ENCODE measurements at regions not wholly inside any gene's neighbourhood (a gene's known extent, or its start where the extent isn't known, plus 50 kb on each side); places are given as distances from the start of the nearest gene placed in this dataset.

DNA sequence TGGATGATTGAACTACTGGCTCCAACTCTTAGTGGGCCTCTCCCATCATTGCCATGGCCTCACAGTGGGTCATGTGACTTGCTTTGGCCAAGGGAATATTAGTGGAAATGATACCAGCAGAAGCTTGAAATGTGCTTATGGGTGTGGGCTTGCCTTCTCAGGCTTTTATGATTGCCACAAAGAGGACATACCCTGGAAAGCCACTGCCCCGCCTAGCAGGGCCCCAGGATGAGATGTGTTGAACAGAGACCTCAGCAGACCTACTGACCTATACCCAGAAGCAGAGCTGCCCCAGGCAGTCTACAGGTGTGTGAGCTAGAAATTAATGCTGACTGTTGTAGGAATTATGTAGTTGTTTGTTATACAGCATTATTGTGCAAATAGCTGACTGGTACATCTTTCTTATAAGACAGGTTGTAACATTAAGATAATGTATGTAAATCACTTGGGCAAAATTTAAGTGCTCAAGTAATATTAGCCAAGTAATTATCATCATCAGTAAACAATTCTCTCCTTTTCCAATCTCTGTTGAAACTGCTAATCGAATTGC, 67.8 kb upstream of the CDH5 start:
- no peaks in the 10 kb centered on the region for H3K4me1 Mint-ChIP-seq

DNA sequence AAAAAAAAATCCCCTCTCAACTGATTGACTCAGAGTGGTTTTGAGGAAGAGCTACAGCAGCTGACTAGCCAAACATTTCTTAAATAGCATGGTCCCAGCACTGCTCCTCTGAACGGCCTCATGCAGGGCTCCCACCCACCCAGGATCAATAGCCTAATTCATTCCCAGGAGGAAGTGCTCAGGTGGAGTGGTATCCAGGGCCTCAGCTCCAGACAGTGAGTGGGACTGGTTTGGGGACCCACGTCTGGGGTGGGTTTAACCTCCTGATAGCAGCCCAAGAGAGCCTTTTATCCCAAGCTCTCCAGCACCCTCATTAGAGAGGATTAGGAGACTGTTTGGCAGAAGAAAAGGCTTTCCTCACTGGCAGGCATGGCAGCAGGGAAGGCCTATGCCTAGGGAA, 68.5 kb upstream of the CDH5 start:
- TF ChIP-seq, protein P1, sequence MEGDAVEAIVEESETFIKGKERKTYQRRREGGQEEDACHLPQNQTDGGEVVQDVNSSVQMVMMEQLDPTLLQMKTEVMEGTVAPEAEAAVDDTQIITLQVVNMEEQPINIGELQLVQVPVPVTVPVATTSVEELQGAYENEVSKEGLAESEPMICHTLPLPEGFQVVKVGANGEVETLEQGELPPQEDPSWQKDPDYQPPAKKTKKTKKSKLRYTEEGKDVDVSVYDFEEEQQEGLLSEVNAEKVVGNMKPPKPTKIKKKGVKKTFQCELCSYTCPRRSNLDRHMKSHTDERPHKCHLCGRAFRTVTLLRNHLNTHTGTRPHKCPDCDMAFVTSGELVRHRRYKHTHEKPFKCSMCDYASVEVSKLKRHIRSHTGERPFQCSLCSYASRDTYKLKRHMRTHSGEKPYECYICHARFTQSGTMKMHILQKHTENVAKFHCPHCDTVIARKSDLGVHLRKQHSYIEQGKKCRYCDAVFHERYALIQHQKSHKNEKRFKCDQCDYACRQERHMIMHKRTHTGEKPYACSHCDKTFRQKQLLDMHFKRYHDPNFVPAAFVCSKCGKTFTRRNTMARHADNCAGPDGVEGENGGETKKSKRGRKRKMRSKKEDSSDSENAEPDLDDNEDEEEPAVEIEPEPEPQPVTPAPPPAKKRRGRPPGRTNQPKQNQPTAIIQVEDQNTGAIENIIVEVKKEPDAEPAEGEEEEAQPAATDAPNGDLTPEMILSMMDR (IDR thresholded peaks at IDR 0.05; ENCODE audit: unreplicated experiment) = no peak
- H3K9me3 Mint-ChIP-seq = peaks cover 25% of the 10 kb centered on the region
- no peak for DNase-seq (ENCODE audit: low spot score in 2 of 2, unreplicated experiment in 2 of 2)

More for the DNA sequence above, 67.8 kb upstream of the CDH5 start:
- peaks cover 13% of the 10 kb centered on the region for H3K27me3 Mint-ChIP-seq (ENCODE audit: low read depth)
- H3K4me3 Mint-ChIP-seq = no peak overlapping the region
- H3K9me3 Mint-ChIP-seq = peaks cover 25% of the 10 kb centered on the region
- peak in 1 of 2 experiments; percentile 3 for DNase-seq (ENCODE audit: low spot score in 2 of 2, unreplicated experiment in 2 of 2)
- no peak overlapping the region for H3K27ac Mint-ChIP-seq
- TF ChIP-seq, protein P1 (IDR thresholded peaks at IDR 0.05; ENCODE audit: unreplicated experiment) = no peak
- no peaks in the 10 kb centered on the region for H3K36me3 Mint-ChIP-seq

DNA sequence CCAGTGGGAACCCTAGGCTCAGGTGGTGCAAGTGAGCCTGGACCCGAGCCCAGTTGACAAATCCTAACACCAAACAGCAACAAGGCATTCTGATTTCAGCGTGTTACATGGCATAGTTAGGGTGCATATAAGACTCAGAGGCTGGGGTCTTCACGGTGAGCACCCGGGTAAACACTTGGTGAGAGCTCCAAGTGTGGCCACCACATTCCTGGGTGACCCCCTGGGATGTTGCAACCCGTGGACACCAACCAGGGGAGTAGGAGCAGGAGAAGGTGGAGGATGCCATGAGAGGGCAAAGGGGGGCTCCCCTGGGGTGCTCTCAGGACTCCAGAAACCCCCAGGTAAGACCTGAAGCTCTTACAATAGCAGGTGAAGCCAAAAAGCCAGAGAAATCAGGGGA, 69.9 kb upstream of the CDH5 start:
- Mint-ChIP-seq H3K4me1 (no peaks in the 10 kb centered on the region), H3K27ac (no peak overlapping the region), H3K36me3 (no peaks in the 10 kb centered on the region), H3K4me3 (no peak overlapping the region), H3K9me3 (peaks cover 20% of the 10 kb centered on the region), H3K27me3 (ENCODE audit: low read depth) (peaks cover 22% of the 10 kb centered on the region)
- peak in 1 of 2 experiments; percentile 17 for DNase-seq (ENCODE audit: low spot score in 2 of 2, unreplicated experiment in 2 of 2)
- TF ChIP-seq, protein P1 (IDR thresholded peaks at IDR 0.05; ENCODE audit: unreplicated experiment) = no peak

More for the DNA sequence above, 68.5 kb upstream of the CDH5 start:
- no peak overlapping the region for H3K27ac Mint-ChIP-seq
- H3K4me1 Mint-ChIP-seq = no peaks in the 10 kb centered on the region
- no peak overlapping the region for H3K4me3 Mint-ChIP-seq
- H3K27me3 Mint-ChIP-seq (ENCODE audit: low read depth) = peaks cover 16% of the 10 kb centered on the region
- no peaks in the 10 kb centered on the region for H3K36me3 Mint-ChIP-seq

DNA sequence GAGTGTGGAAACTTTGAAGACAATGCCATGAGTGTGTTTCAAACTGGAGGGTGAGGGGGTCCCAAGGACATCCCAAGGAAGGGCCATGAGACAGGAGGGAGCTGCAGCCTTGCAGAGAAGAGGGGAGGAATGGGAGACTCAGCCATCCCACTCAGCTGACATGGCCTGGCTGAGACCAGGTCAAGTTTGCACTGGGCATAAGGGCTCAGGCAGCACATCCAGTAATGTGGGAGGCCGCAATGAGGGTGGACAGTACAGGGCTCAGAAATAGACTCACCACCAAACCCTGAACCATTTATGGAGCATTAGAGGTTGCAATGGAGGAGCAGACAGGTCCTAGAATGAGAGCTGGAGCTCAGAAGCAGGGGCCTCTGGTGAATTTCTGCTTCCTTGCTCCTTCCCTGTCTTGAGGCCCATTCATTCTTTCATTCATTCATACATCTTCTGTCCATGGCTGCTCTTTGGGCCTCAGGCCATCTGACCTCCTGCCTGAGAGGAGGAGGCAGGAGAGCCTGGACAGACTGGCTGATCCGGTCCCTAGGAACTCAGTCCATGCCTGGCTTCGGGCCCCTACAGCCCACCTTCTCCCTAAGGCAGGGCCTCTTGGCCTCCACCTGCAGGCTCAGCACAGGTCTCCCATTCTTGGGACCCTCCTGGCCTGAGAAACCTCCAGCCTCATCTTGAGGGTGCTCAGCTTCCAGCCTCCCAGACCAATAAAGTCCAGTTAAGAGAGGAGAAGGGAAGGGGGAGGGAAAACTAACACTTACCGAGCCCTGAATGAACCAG, 70.5 kb upstream of the CDH5 start:
- Mint-ChIP-seq H3K4me1 (no peaks in the 10 kb centered on the region), H3K27me3 (ENCODE audit: low read depth) (peaks cover 20% of the 10 kb centered on the region)
- DNase-seq (ENCODE audit: low spot score in 2 of 2, unreplicated experiment in 2 of 2) = peak in 1 of 2 experiments; percentile 22

DNA sequence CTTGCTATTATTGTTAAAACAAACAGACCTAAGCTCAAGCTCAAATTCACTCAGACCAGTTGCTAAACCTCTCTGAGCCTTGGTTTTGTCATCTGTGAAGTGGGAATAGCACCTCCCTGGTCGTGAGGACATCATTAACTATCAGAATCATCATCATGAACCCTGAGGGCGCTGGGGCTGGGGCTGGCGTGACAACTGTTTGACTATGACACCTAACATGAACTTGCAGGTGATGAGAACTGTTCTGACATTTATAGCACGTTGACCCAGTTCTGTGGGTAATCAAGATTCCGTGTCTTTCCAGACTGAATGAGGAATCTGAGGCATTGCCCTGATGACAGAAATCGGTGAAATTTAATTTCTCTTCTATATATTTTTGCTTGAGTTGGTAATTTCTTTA, 71.3 kb upstream of the CDH5 start:
- Mint-ChIP-seq H3K27me3 (ENCODE audit: low read depth) (peaks cover 21% of the 10 kb centered on the region), H3K36me3 (no peaks in the 10 kb centered on the region), H3K9me3 (peaks cover 7% of the 10 kb centered on the region), H3K4me1 (no peaks in the 10 kb centered on the region), H3K4me3 (no peak overlapping the region), H3K27ac (no peak overlapping the region)
- TF ChIP-seq, protein P1 (IDR thresholded peaks at IDR 0.05; ENCODE audit: unreplicated experiment) = no peak
- peak in 1 of 2 experiments; percentile 11 for DNase-seq (ENCODE audit: low spot score in 2 of 2, unreplicated experiment in 2 of 2)

More for the DNA sequence above, 70.5 kb upstream of the CDH5 start:
- Mint-ChIP-seq H3K4me3 (no peak overlapping the region), H3K9me3 (peaks cover 14% of the 10 kb centered on the region), H3K36me3 (no peaks in the 10 kb centered on the region), H3K27ac (no peak overlapping the region)
- TF ChIP-seq, protein P1 (IDR thresholded peaks at IDR 0.05; ENCODE audit: unreplicated experiment) = no peak

All from mesothelial cell of epicardium (in vitro differentiated cells).